ENCODE measurements at regions not wholly inside any gene's neighbourhood (a gene's known extent, or its start where the extent isn't known, plus 50 kb on each side); places are given as distances from the start of the nearest gene placed in this dataset.
A peak's percentile ranks its signal among the peaks of the same experiment; 100 is the strongest.

- Mint-ChIP-seq H3K9me3 (no peaks in the 10 kb centered on the region), H3K36me3 (no peaks in the 10 kb centered on the region), H3K4me1 (ENCODE audit: unreplicated experiment) (peaks cover 5% of the 10 kb centered on the region), H3K4me3 (peak overlapping the region; percentile 81), H3K27me3 (peaks cover 59% of the 10 kb centered on the region), H3K27ac (no peak overlapping the region)
- no peak for TF ChIP-seq CTCF (conservative IDR thresholded peaks at IDR 0.05)
- no peak for DNase-seq (ENCODE audit: extremely low spot score, unreplicated experiment)
Observed at GRCh38 chr10:109457302-109457638, 466.0 kb downstream of the XPNPEP1 start.

- DNase-seq (ENCODE audit: extremely low spot score, unreplicated experiment): peak; percentile 70
- H3K4me1 Mint-ChIP-seq (ENCODE audit: unreplicated experiment): peaks cover 5% of the 10 kb centered on the region
- peak overlapping the region; percentile 81 for H3K4me3 Mint-ChIP-seq
- no peak for TF ChIP-seq CTCF (conservative IDR thresholded peaks at IDR 0.05)
- H3K9me3 Mint-ChIP-seq: no peaks in the 10 kb centered on the region
- H3K27me3 Mint-ChIP-seq: peaks cover 59% of the 10 kb centered on the region
- H3K36me3 Mint-ChIP-seq: no peaks in the 10 kb centered on the region
- no peak overlapping the region for H3K27ac Mint-ChIP-seq
Observed at GRCh38 chr10:109456566-109457301, 466.6 kb downstream of the XPNPEP1 start.

GRCh38 chr10:109454691-109455090 lies 468.6 kb downstream of the XPNPEP1 start:
- no peak overlapping the region for H3K27ac Mint-ChIP-seq
- peaks cover 18% of the 10 kb centered on the region for H3K4me1 Mint-ChIP-seq (ENCODE audit: unreplicated experiment)
- no peaks in the 10 kb centered on the region for H3K9me3 Mint-ChIP-seq
- peak overlapping the region; percentile 26 for H3K4me3 Mint-ChIP-seq
- H3K27me3 Mint-ChIP-seq: peaks cover 50% of the 10 kb centered on the region
- H3K36me3 Mint-ChIP-seq: no peaks in the 10 kb centered on the region
- no peak for TF ChIP-seq CTCF (conservative IDR thresholded peaks at IDR 0.05)
- DNase-seq (ENCODE audit: extremely low spot score, unreplicated experiment): no peak

GRCh38 chr10:109451879-109452278 lies 471.4 kb downstream of the XPNPEP1 start:
- TF ChIP-seq CTCF (conservative IDR thresholded peaks at IDR 0.05): peak; percentile 38
- peaks cover 22% of the 10 kb centered on the region for H3K4me1 Mint-ChIP-seq (ENCODE audit: unreplicated experiment)
- H3K27ac Mint-ChIP-seq: no peak overlapping the region
- no peak overlapping the region for H3K4me3 Mint-ChIP-seq
- peaks cover 34% of the 10 kb centered on the region for H3K27me3 Mint-ChIP-seq
- no peaks in the 10 kb centered on the region for H3K9me3 Mint-ChIP-seq
- no peak for DNase-seq (ENCODE audit: extremely low spot score, unreplicated experiment)
- H3K36me3 Mint-ChIP-seq: no peaks in the 10 kb centered on the region

- Mint-ChIP-seq H3K4me3 (no peak overlapping the region), H3K36me3 (no peaks in the 10 kb centered on the region), H3K9me3 (no peaks in the 10 kb centered on the region), H3K27me3 (peaks cover 25% of the 10 kb centered on the region), H3K4me1 (ENCODE audit: unreplicated experiment) (peaks cover 22% of the 10 kb centered on the region), H3K27ac (no peak overlapping the region)
- no peak for TF ChIP-seq CTCF (conservative IDR thresholded peaks at IDR 0.05)
- no peak for DNase-seq (ENCODE audit: extremely low spot score, unreplicated experiment)
Observed at GRCh38 chr10:109450702-109451101, 472.6 kb downstream of the XPNPEP1 start.

All from type B pancreatic cell (in vitro differentiated cells).